Smooth muscle cell (in vitro differentiated cells): ENCODE measurements at regions not wholly inside any gene's neighbourhood (a gene's known extent, or its start where the extent isn't known, plus 50 kb on each side); places are given as distances from the start of the nearest gene placed in this dataset.
A peak's percentile ranks its signal among the peaks of the same experiment; 100 is the strongest.

Experiments
- DNase-seq: peaks from one replicate; lab custom pipeline; 2025; ENCODE audit not compliant: unreplicated experiment; lab: John Stamatoyannopoulos, UW
- H2AFZ ChIP-seq: fragments of 200-600 bp; sonication (generic); 2 replicates; pipeline ENCODE4 v1.6.0; 2016; ENCODE audit warnings: antibody characterized with exemption, low read depth, mild to moderate bottlenecking
- H3F3A ChIP-seq: fragments of 200-600 bp; sonication (generic); 2 replicates; pipeline ENCODE4 v1.6.0; 2017; ENCODE audit warnings: antibody characterized with exemption, low read depth
- H3K27ac ChIP-seq: fragments of 200-600 bp; sonication (generic); 2 replicates; pipeline ENCODE4 v1.5.1; 2016; ENCODE audit warnings: low read depth, mild to moderate bottlenecking
- H3K27me3 ChIP-seq: fragments of 200-600 bp; sonication (generic); 2 replicates; pipeline ENCODE4 v1.6.1; 2016; ENCODE audit warnings: low read depth, mild to moderate bottlenecking
- H3K36me3 ChIP-seq: fragments of 200-600 bp; sonication (generic); 2 replicates; pipeline ENCODE4 v1.5.1; 2016; ENCODE audit warnings: low read depth
- H3K4me1 ChIP-seq: fragments of 200-600 bp; sonication (generic); 2 replicates; pipeline ENCODE4 v1.5.1; 2016; ENCODE audit warnings: low read depth
- H3K4me2 ChIP-seq: fragments of 200-600 bp; sonication (generic); 2 replicates; pipeline ENCODE4 v1.6.0; 2016; ENCODE audit warnings: mild to moderate bottlenecking
- H3K4me3 ChIP-seq: fragments of 200-600 bp; sonication (generic); 2 replicates; pipeline ENCODE4 v1.5.1; 2016; ENCODE audit warnings: mild to moderate bottlenecking
- H3K79me2 ChIP-seq: fragments of 200-600 bp; sonication (generic); 2 replicates; pipeline ENCODE4 v1.6.0; 2016; ENCODE audit warnings: low read depth, mild to moderate bottlenecking
- H3K9ac ChIP-seq: fragments of 200-600 bp; sonication (generic); 2 replicates; pipeline ENCODE4 v1.6.0; 2016; ENCODE audit warnings: low read depth
- H3K9me3 ChIP-seq: fragments of 200-600 bp; sonication (generic); replicated peaks from 2 replicates; pipeline ENCODE4 v1.5.1; 2016; ENCODE audit warnings: low read depth
- H4K20me1 ChIP-seq: fragments of 200-600 bp; sonication (generic); 2 replicates; pipeline ENCODE4 v1.6.0; 2016; ENCODE audit warnings: low read depth
- CTCF ChIP-seq: fragments of 200-600 bp; sonication (generic); IDR thresholded peaks from 2 replicates; pipeline ENCODE4 v1.5.1; 2017; ENCODE audit warnings: borderline replicate concordance, mild to moderate bottlenecking, antibody characterized with exemption; ENCODE audit not compliant: insufficient read depth, poor library complexity, severe bottlenecking
- WGBS: methylation state at CpG from one replicate; pipeline ENCODE4 v1.1.7; 2016; ENCODE audit warnings: low lambda C conversion rate; 5-methylcytosine and 5-hydroxymethylcytosine counted together

DNA sequence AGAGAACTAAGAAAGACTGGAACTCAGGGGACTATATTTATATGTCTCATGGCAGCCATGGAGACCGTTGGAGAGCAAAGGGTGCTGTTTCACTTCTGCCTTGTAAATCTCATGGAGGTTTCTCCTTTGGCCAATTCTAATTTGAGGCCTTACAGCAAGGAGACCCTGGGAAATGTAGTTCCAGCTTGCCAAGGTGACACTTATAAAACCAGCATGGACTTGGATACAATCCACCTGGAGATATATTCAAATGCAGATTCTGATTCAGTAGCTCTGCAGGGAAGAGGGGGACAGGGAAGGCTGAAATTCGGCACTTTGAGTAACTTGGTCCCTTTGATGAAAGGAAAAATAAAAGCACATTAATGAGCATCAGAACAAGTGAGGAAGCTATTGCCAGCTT, 90.0 kb downstream of the OXGR1 start:
- Histone ChIP-seq H2AFZ (no peak overlapping the region), H3K27ac (no peak overlapping the region), H3K36me3 (no peaks in the 10 kb centered on the region), H3K4me2 (no peak overlapping the region), H3K9ac (no peak overlapping the region), H3K9me3 (no peaks in the 10 kb centered on the region), H3K4me1 (no peaks in the 10 kb centered on the region), H3K79me2 (no peaks in the 10 kb centered on the region), H4K20me1 (no peaks in the 10 kb centered on the region), H3K4me3 (no peak overlapping the region), H3K27me3 (no peaks in the 10 kb centered on the region), H3F3A (no peaks in the 10 kb centered on the region)
- no peak for TF ChIP-seq CTCF
- no peak for DNase-seq
- 75% methylated on average over 2 of the region's 2 CpGs for WGBS

DNA sequence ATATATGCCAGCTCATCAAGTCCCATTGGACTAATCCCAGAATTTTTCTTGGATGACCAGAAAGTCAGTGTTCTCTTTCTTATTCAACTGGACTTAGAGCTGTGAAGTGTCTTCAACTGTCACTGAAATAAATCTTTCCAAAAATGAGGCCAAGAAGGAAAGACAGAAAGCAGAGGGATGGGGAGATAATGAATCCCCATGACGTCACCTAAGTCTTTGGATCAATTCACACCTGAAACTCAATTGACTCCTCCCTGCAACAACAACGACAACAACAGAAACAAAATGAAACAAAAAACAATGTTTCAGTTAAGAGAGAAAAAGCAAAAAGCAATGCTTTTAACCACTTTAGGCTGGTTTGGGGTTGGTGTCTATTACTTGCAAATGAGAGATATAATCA, 91.2 kb downstream of the OXGR1 start:
- no peaks in the 10 kb centered on the region for H3F3A ChIP-seq
- H4K20me1 ChIP-seq, result no peaks in the 10 kb centered on the region
- peaks cover 5% of the 10 kb centered on the region for H3K4me1 ChIP-seq
- DNase-seq, result no peak
- no peak overlapping the region for H3K9ac ChIP-seq
- WGBS, result 89% methylated on average over 2 of the region's 2 CpGs
- H3K9me3 ChIP-seq, result no peaks in the 10 kb centered on the region
- no peak overlapping the region for H2AFZ ChIP-seq
- H3K27ac ChIP-seq, result no peak overlapping the region
- H3K4me2 ChIP-seq, result no peak overlapping the region
- TF ChIP-seq CTCF, result no peak
- no peaks in the 10 kb centered on the region for H3K27me3 ChIP-seq
- no peak overlapping the region for H3K4me3 ChIP-seq
- no peaks in the 10 kb centered on the region for H3K79me2 ChIP-seq
- H3K36me3 ChIP-seq, result no peaks in the 10 kb centered on the region

DNA sequence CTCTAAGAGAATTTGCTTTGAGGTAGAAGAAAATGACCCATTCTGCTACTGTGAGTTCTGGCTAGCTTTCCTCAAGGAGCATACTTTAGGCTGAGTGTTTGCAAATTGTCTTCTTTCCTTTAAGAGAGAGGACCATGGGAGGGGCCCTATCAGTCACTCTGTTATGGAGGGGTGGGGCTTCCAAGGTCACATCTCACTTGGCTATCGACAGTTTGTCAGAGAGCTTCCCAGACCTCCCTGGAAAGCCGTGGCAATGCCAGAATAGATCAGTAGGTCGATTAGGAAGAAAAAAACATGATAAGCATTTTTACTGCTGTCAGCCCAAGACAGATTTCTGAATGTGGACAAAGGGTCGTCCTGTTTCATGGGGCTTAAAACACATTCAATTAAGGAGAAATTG, 93.3 kb downstream of the OXGR1 start:
- Histone ChIP-seq H3K27me3 (no peaks in the 10 kb centered on the region), H3K4me2 (no peak overlapping the region), H3K9ac (no peak overlapping the region), H3F3A (no peaks in the 10 kb centered on the region), H3K27ac (no peak overlapping the region), H2AFZ (peak overlapping the region; percentile 31), H3K36me3 (no peaks in the 10 kb centered on the region), H3K9me3 (no peaks in the 10 kb centered on the region), H3K4me3 (no peak overlapping the region), H4K20me1 (no peaks in the 10 kb centered on the region), H3K79me2 (no peaks in the 10 kb centered on the region), H3K4me1 (peaks cover 5% of the 10 kb centered on the region)
- WGBS, result 32% methylated on average over 4 of the region's 4 CpGs
- TF ChIP-seq CTCF, result no peak
- DNase-seq, result no peak

DNA sequence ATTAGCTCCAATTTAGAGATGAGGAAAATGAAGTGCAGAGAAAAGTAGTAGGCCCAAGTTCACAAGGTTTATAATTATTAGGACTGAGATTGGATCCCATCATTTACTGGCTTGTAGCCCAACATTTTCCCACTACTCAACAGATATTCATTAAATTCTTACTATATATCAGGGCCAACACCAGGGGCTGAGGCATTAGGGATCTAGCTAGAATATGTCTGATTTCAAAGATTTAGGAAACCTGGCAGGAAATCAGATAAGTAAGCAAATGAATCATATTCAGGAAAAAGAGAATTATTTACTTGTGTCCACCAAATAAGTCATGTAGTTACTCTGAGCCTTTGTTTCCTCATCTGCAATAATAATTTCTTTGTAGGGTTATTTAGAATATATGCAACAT, 94.3 kb downstream of the OXGR1 start:
- H3F3A ChIP-seq, result no peaks in the 10 kb centered on the region
- no peak overlapping the region for H3K4me3 ChIP-seq
- no peaks in the 10 kb centered on the region for H4K20me1 ChIP-seq
- no peak overlapping the region for H3K4me2 ChIP-seq
- no peak for DNase-seq
- no peak overlapping the region for H2AFZ ChIP-seq
- H3K4me1 ChIP-seq, result peaks cover 5% of the 10 kb centered on the region
- no peaks in the 10 kb centered on the region for H3K9me3 ChIP-seq
- H3K9ac ChIP-seq, result no peak overlapping the region
- no peak overlapping the region for H3K27ac ChIP-seq
- H3K36me3 ChIP-seq, result no peaks in the 10 kb centered on the region
- H3K79me2 ChIP-seq, result no peaks in the 10 kb centered on the region
- H3K27me3 ChIP-seq, result no peaks in the 10 kb centered on the region
- no peak for TF ChIP-seq CTCF
